ENCODE measurements at regions not wholly inside any gene's neighbourhood (a gene's known extent, or its start where the extent isn't known, plus 50 kb on each side); places are given as distances from the start of the nearest gene placed in this dataset.

- TF ChIP-seq CTCF (IDR thresholded peaks at IDR 0.05; ENCODE audit: low read length) (no peak), EZH2phosphoT487 (IDR thresholded peaks at IDR 0.05; ENCODE audit: low read length) (no peak), EZH2 (optimal IDR thresholded peaks at IDR 0.05; ENCODE audit: low read depth, low read length) (no peak)
- Histone ChIP-seq H3K4me1 (ENCODE audit: low read length) (no peaks in the 10 kb centered on the region), H3K9ac (ENCODE audit: low read length) (no peak overlapping the region), H3K9me2 (replicated peaks; ENCODE audit: insufficient read depth, low read length) (no peaks in the 10 kb centered on the region), H3K4me3 (ENCODE audit: low read length) (no peak overlapping the region), H3K4me2 (ENCODE audit: low read depth, low read length) (no peak overlapping the region), H3K27ac (ENCODE audit: low read length) (no peak overlapping the region), H3F3A (ENCODE audit: insufficient read depth, low read length) (no peaks in the 10 kb centered on the region), H3K36me3 (replicated peaks; ENCODE audit: insufficient read depth, low read length) (no peaks in the 10 kb centered on the region), H3K9me3 (replicated peaks; ENCODE audit: insufficient read depth, low read length) (no peaks in the 10 kb centered on the region), H3K27me3 (replicated peaks; ENCODE audit: insufficient read depth, low read length) (no peaks in the 10 kb centered on the region), H2AFZ (ENCODE audit: low read length) (no peak overlapping the region), H4K20me1 (ENCODE audit: insufficient read depth, low read length) (no peaks in the 10 kb centered on the region), H3K79me2 (ENCODE audit: low read length) (no peaks in the 10 kb centered on the region)
- DNase-seq, result no peak
Observed at GRCh38 chr12:13588574-13588973, 392.0 kb downstream of the EMP1 start.

- H3K9me3 ChIP-seq (replicated peaks; ENCODE audit: insufficient read depth, low read length), result no peaks in the 10 kb centered on the region
- H2AFZ ChIP-seq (ENCODE audit: low read length), result no peak overlapping the region
- H3K27ac ChIP-seq (ENCODE audit: low read length), result no peak overlapping the region
- H3F3A ChIP-seq (ENCODE audit: insufficient read depth, low read length), result no peaks in the 10 kb centered on the region
- no peak overlapping the region for H3K4me2 ChIP-seq (ENCODE audit: low read depth, low read length)
- no peaks in the 10 kb centered on the region for H3K4me1 ChIP-seq (ENCODE audit: low read length)
- H4K20me1 ChIP-seq (ENCODE audit: insufficient read depth, low read length), result no peaks in the 10 kb centered on the region
- H3K9me2 ChIP-seq (replicated peaks; ENCODE audit: insufficient read depth, low read length), result no peaks in the 10 kb centered on the region
- no peak overlapping the region for H3K4me3 ChIP-seq (ENCODE audit: low read length)
- no peaks in the 10 kb centered on the region for H3K36me3 ChIP-seq (replicated peaks; ENCODE audit: insufficient read depth, low read length)
- no peak for TF ChIP-seq CTCF (IDR thresholded peaks at IDR 0.05; ENCODE audit: low read length)
- TF ChIP-seq EZH2phosphoT487 (IDR thresholded peaks at IDR 0.05; ENCODE audit: low read length), result no peak
- TF ChIP-seq EZH2 (optimal IDR thresholded peaks at IDR 0.05; ENCODE audit: low read depth, low read length), result no peak
- H3K79me2 ChIP-seq (ENCODE audit: low read length), result no peaks in the 10 kb centered on the region
- no peak for DNase-seq
- no peak overlapping the region for H3K9ac ChIP-seq (ENCODE audit: low read length)
- H3K27me3 ChIP-seq (replicated peaks; ENCODE audit: insufficient read depth, low read length), result no peaks in the 10 kb centered on the region
Observed at GRCh38 chr12:13587721-13588390, 391.3 kb downstream of the EMP1 start.

GRCh38 chr12:13586361-13586760 lies 389.8 kb downstream of the EMP1 start:
- no peaks in the 10 kb centered on the region for H3K79me2 ChIP-seq (ENCODE audit: low read length)
- H3K9me3 ChIP-seq (replicated peaks; ENCODE audit: insufficient read depth, low read length), result no peaks in the 10 kb centered on the region
- no peaks in the 10 kb centered on the region for H3K4me1 ChIP-seq (ENCODE audit: low read length)
- no peak overlapping the region for H3K9ac ChIP-seq (ENCODE audit: low read length)
- DNase-seq, result no peak
- H3K4me2 ChIP-seq (ENCODE audit: low read depth, low read length), result no peak overlapping the region
- H3F3A ChIP-seq (ENCODE audit: insufficient read depth, low read length), result no peaks in the 10 kb centered on the region
- H3K9me2 ChIP-seq (replicated peaks; ENCODE audit: insufficient read depth, low read length), result no peaks in the 10 kb centered on the region
- no peak for TF ChIP-seq EZH2phosphoT487 (IDR thresholded peaks at IDR 0.05; ENCODE audit: low read length)
- TF ChIP-seq EZH2 (optimal IDR thresholded peaks at IDR 0.05; ENCODE audit: low read depth, low read length), result no peak
- no peak for TF ChIP-seq CTCF (IDR thresholded peaks at IDR 0.05; ENCODE audit: low read length)
- no peaks in the 10 kb centered on the region for H3K27me3 ChIP-seq (replicated peaks; ENCODE audit: insufficient read depth, low read length)
- no peak overlapping the region for H3K4me3 ChIP-seq (ENCODE audit: low read length)
- no peak overlapping the region for H3K27ac ChIP-seq (ENCODE audit: low read length)
- H3K36me3 ChIP-seq (replicated peaks; ENCODE audit: insufficient read depth, low read length), result no peaks in the 10 kb centered on the region
- H4K20me1 ChIP-seq (ENCODE audit: insufficient read depth, low read length), result no peaks in the 10 kb centered on the region
- no peak overlapping the region for H2AFZ ChIP-seq (ENCODE audit: low read length)

Measured in MM.1S (cell line).